ENCODE measurements at regions not wholly inside any gene's neighbourhood (a gene's known extent, or its start where the extent isn't known, plus 50 kb on each side); places are given as distances from the start of the nearest gene placed in this dataset.
"Not testable (repeated sequence)": the region's sequence is repeated elsewhere in the genome, so short reads cannot be mapped to it uniquely, and the experiment has no call there.

GRCh38 chr18:39238981-39239660 lies 1673.5 kb upstream of the CELF4 start:
- no peak overlapping the region for H3K4me3 ChIP-seq (ENCODE audit: low read depth in 1 of 2, low read length in 2 of 2)
- H3K9me3 ChIP-seq (ENCODE audit: control insufficient read depth in 2 of 2, insufficient read depth in 1 of 2, low read depth in 1 of 2, low read length in 1 of 2), result peaks cover 0 to 6% of the 10 kb centered on the region in 2 donors
- no peaks in the 10 kb centered on the region for H3K27me3 ChIP-seq (ENCODE audit: control insufficient read depth in 1 of 2, insufficient read depth in 2 of 2, low read length in 2 of 2)
- 77 to 82% methylated on average over 5 of the region's 5 CpGs for WGBS, 2 donors
- no peaks in the 10 kb centered on the region for H3K36me3 ChIP-seq (ENCODE audit: control insufficient read depth in 2 of 2, insufficient read depth in 2 of 2, low read length in 1 of 2)
- no peaks in the 10 kb centered on the region for H3K4me1 ChIP-seq (ENCODE audit: control insufficient read depth in 2 of 2, insufficient read depth in 2 of 2, low read length in 1 of 2)
- H3K27ac ChIP-seq (ENCODE audit: low read depth in 2 of 2, low read length in 1 of 2), result no peak overlapping the region

GRCh38 chr18:39235118-39235719 lies 1669.6 kb upstream of the CELF4 start:
- H3K4me1 ChIP-seq (ENCODE audit: control insufficient read depth in 2 of 2, insufficient read depth in 2 of 2, low read length in 1 of 2), result no peaks in the 10 kb centered on the region
- 94 to 95% methylated on average over 19 of the region's 19 CpGs for WGBS, 2 donors
- no peaks in the 10 kb centered on the region for H3K36me3 ChIP-seq (ENCODE audit: control insufficient read depth in 2 of 2, insufficient read depth in 2 of 2, low read length in 1 of 2)

GRCh38 chr18:39232937-39233336 lies 1667.3 kb upstream of the CELF4 start:
- Histone ChIP-seq H3K4me1 (ENCODE audit: control insufficient read depth in 2 of 2, insufficient read depth in 2 of 2, low read length in 1 of 2) (no peaks in the 10 kb centered on the region), H3K9me3 (ENCODE audit: control insufficient read depth in 2 of 2, insufficient read depth in 1 of 2, low read depth in 1 of 2, low read length in 1 of 2) (peaks cover 0 to 6% of the 10 kb centered on the region in 2 donors), H3K36me3 (ENCODE audit: control insufficient read depth in 2 of 2, insufficient read depth in 2 of 2, low read length in 1 of 2) (no peaks in the 10 kb centered on the region), H3K4me3 (ENCODE audit: low read depth in 1 of 2, low read length in 2 of 2) (no peak overlapping the region), H3K27me3 (ENCODE audit: control insufficient read depth in 1 of 2, insufficient read depth in 2 of 2, low read length in 2 of 2) (no peaks in the 10 kb centered on the region), H3K27ac (ENCODE audit: low read depth in 2 of 2, low read length in 1 of 2) (no peak overlapping the region)
- WGBS, 2 donors, result 82 to 86% methylated on average over 8 of the region's 8 CpGs

More at GRCh38 chr18:39235118-39235719, 1669.6 kb upstream of the CELF4 start:
- no peak overlapping the region for H3K4me3 ChIP-seq (ENCODE audit: low read depth in 1 of 2, low read length in 2 of 2)
- H3K27me3 ChIP-seq (ENCODE audit: control insufficient read depth in 1 of 2, insufficient read depth in 2 of 2, low read length in 2 of 2), result no peaks in the 10 kb centered on the region
- no peak overlapping the region for H3K27ac ChIP-seq (ENCODE audit: low read depth in 2 of 2, low read length in 1 of 2)
- peaks cover 0 to 6% of the 10 kb centered on the region in 2 donors for H3K9me3 ChIP-seq (ENCODE audit: control insufficient read depth in 2 of 2, insufficient read depth in 1 of 2, low read depth in 1 of 2, low read length in 1 of 2)

- peaks cover 0 to 6% of the 10 kb centered on the region in 2 donors for H3K9me3 ChIP-seq (ENCODE audit: control insufficient read depth in 2 of 2, insufficient read depth in 1 of 2, low read depth in 1 of 2, low read length in 1 of 2)
- no peak overlapping the region for H3K27ac ChIP-seq (ENCODE audit: low read depth in 2 of 2, low read length in 1 of 2)
- H3K4me3 ChIP-seq (ENCODE audit: low read depth in 1 of 2, low read length in 2 of 2), result no peak overlapping the region
- 54 to 56% methylated on average over 2 of the region's 2 CpGs for WGBS, 2 donors
- no peaks in the 10 kb centered on the region for H3K36me3 ChIP-seq (ENCODE audit: control insufficient read depth in 2 of 2, insufficient read depth in 2 of 2, low read length in 1 of 2)
- H3K4me1 ChIP-seq (ENCODE audit: control insufficient read depth in 2 of 2, insufficient read depth in 2 of 2, low read length in 1 of 2), result no peaks in the 10 kb centered on the region
- no peaks in the 10 kb centered on the region for H3K27me3 ChIP-seq (ENCODE audit: control insufficient read depth in 1 of 2, insufficient read depth in 2 of 2, low read length in 2 of 2)
Measured at GRCh38 chr18:39232490-39232889, 1666.9 kb upstream of the CELF4 start.

GRCh38 chr18:39230086-39230803 lies 1664.6 kb upstream of the CELF4 start:
- H3K27ac ChIP-seq (ENCODE audit: low read depth in 2 of 2, low read length in 1 of 2), result no peak overlapping the region
- H3K4me1 ChIP-seq (ENCODE audit: control insufficient read depth in 2 of 2, insufficient read depth in 2 of 2, low read length in 1 of 2), result no peaks in the 10 kb centered on the region
- H3K36me3 ChIP-seq (ENCODE audit: control insufficient read depth in 2 of 2, insufficient read depth in 2 of 2, low read length in 1 of 2), result no peaks in the 10 kb centered on the region
- WGBS, 2 donors, result 64 to 74% methylated on average over 5 of the region's 5 CpGs
- no peaks in the 10 kb centered on the region for H3K27me3 ChIP-seq (ENCODE audit: control insufficient read depth in 1 of 2, insufficient read depth in 2 of 2, low read length in 2 of 2)
- H3K9me3 ChIP-seq (ENCODE audit: control insufficient read depth in 2 of 2, insufficient read depth in 1 of 2, low read depth in 1 of 2, low read length in 1 of 2), result peaks cover 0 to 3% of the 10 kb centered on the region in 2 donors
- H3K4me3 ChIP-seq (ENCODE audit: low read depth in 1 of 2, low read length in 2 of 2), result no peak overlapping the region

- H3K27ac ChIP-seq (ENCODE audit: low read depth in 2 of 2, low read length in 1 of 2); H3K27me3 ChIP-seq (ENCODE audit: control insufficient read depth in 1 of 2, insufficient read depth in 2 of 2, low read length in 2 of 2); H3K36me3 ChIP-seq (ENCODE audit: control insufficient read depth in 2 of 2, insufficient read depth in 2 of 2, low read length in 1 of 2); H3K9me3 ChIP-seq (ENCODE audit: control insufficient read depth in 2 of 2, insufficient read depth in 1 of 2, low read depth in 1 of 2, low read length in 1 of 2); H3K4me1 ChIP-seq (ENCODE audit: control insufficient read depth in 2 of 2, insufficient read depth in 2 of 2, low read length in 1 of 2); H3K4me3 ChIP-seq (ENCODE audit: low read depth in 1 of 2, low read length in 2 of 2): not testable (repeated sequence)
- 77 to 90% methylated on average over 2 of the region's 2 CpGs for WGBS, 2 donors
Measured at GRCh38 chr18:39227769-39228168, 1662.2 kb upstream of the CELF4 start.

GRCh38 chr18:39225373-39225772 lies 1659.8 kb upstream of the CELF4 start:
- Histone ChIP-seq H3K27me3 (ENCODE audit: control insufficient read depth in 1 of 2, insufficient read depth in 2 of 2, low read length in 2 of 2) (no peaks in the 10 kb centered on the region), H3K4me1 (ENCODE audit: control insufficient read depth in 2 of 2, insufficient read depth in 2 of 2, low read length in 1 of 2) (no peaks in the 10 kb centered on the region), H3K36me3 (ENCODE audit: control insufficient read depth in 2 of 2, insufficient read depth in 2 of 2, low read length in 1 of 2) (no peaks in the 10 kb centered on the region), H3K27ac (ENCODE audit: low read depth in 2 of 2, low read length in 1 of 2) (no peak overlapping the region), H3K4me3 (ENCODE audit: low read depth in 1 of 2, low read length in 2 of 2) (no peak overlapping the region), H3K9me3 (ENCODE audit: control insufficient read depth in 2 of 2, insufficient read depth in 1 of 2, low read depth in 1 of 2, low read length in 1 of 2) (no peaks in the 10 kb centered on the region)
- 74 to 82% methylated on average over 1 of the region's 1 CpG for WGBS, 2 donors

GRCh38 chr18:39223283-39223682 lies 1657.7 kb upstream of the CELF4 start:
- 91 to 94% methylated on average over 1 of the region's 1 CpG for WGBS, 2 donors
- Histone ChIP-seq H3K27ac (ENCODE audit: low read depth in 2 of 2, low read length in 1 of 2) (no peak overlapping the region), H3K4me3 (ENCODE audit: low read depth in 1 of 2, low read length in 2 of 2) (no peak overlapping the region), H3K27me3 (ENCODE audit: control insufficient read depth in 1 of 2, insufficient read depth in 2 of 2, low read length in 2 of 2) (no peaks in the 10 kb centered on the region), H3K9me3 (ENCODE audit: control insufficient read depth in 2 of 2, insufficient read depth in 1 of 2, low read depth in 1 of 2, low read length in 1 of 2) (no peaks in the 10 kb centered on the region), H3K36me3 (ENCODE audit: control insufficient read depth in 2 of 2, insufficient read depth in 2 of 2, low read length in 1 of 2) (no peaks in the 10 kb centered on the region), H3K4me1 (ENCODE audit: control insufficient read depth in 2 of 2, insufficient read depth in 2 of 2, low read length in 1 of 2) (no peaks in the 10 kb centered on the region)

- Histone ChIP-seq H3K36me3 (ENCODE audit: control insufficient read depth in 2 of 2, insufficient read depth in 2 of 2, low read length in 1 of 2) (no peaks in the 10 kb centered on the region), H3K4me1 (ENCODE audit: control insufficient read depth in 2 of 2, insufficient read depth in 2 of 2, low read length in 1 of 2) (no peaks in the 10 kb centered on the region), H3K27ac (ENCODE audit: low read depth in 2 of 2, low read length in 1 of 2) (no peak overlapping the region), H3K4me3 (ENCODE audit: low read depth in 1 of 2, low read length in 2 of 2) (no peak overlapping the region), H3K9me3 (ENCODE audit: control insufficient read depth in 2 of 2, insufficient read depth in 1 of 2, low read depth in 1 of 2, low read length in 1 of 2) (peaks cover 0 to 2% of the 10 kb centered on the region in 2 donors), H3K27me3 (ENCODE audit: control insufficient read depth in 1 of 2, insufficient read depth in 2 of 2, low read length in 2 of 2) (no peaks in the 10 kb centered on the region)
- 62 to 69% methylated on average over 2 of the region's 2 CpGs for WGBS, 2 donors
Measured at GRCh38 chr18:39215920-39216319, 1650.3 kb upstream of the CELF4 start.

Data from esophagus (tissue), 2 donors.